A549 (cell line): ENCODE measurements at regions not wholly inside any gene's neighbourhood (a gene's known extent, or its start where the extent isn't known, plus 50 kb on each side); places are given as distances from the start of the nearest gene placed in this dataset.

Experiments
- CBX2 ChIP-seq: fragments of 200-600 bp; sonication (generic); IDR thresholded peaks from 2 replicates; pipeline ENCODE4 v1.6.1; 2016; ENCODE audit warnings: low read depth, mild to moderate bottlenecking, borderline replicate concordance
- CTCF ChIP-seq: fragments of >200 bp; sonication (Bioruptor Twin); formaldehyde crosslinking; IDR thresholded peaks from 3 replicates; pipeline ENCODE4 v1.5.1; 2016
- HDAC2 ChIP-seq: fragments of 200-600 bp; sonication (generic); IDR thresholded peaks from 2 replicates; pipeline ENCODE4 v1.6.1; 2016
- JUN ChIP-seq, 2 experiments: fragments of >200 bp; sonication (Bioruptor Twin); formaldehyde crosslinking; IDR thresholded peaks; 2 replicates in 1 of 2; 3 replicates in 1 of 2; pipeline ENCODE4 v1.6.1; 2016 to 2017
- NR3C1 ChIP-seq: fragments of >200 bp; sonication (Bioruptor Twin); formaldehyde crosslinking; IDR thresholded peaks from 3 replicates; pipeline ENCODE4 v1.6.1; 2017
- PBX3 ChIP-seq: IDR thresholded peaks from 2 replicates; pipeline ENCODE4 v1.6.1; 2012
- POLR2A ChIP-seq: IDR thresholded peaks from 2 replicates; pipeline ENCODE4 v1.6.1; 2012; ENCODE audit warnings: mild to moderate bottlenecking, low read length
- SMC3 ChIP-seq: fragments of >200 bp; sonication (Bioruptor Twin); formaldehyde crosslinking; IDR thresholded peaks from 3 replicates; pipeline ENCODE4 v1.6.1; 2018; ENCODE audit warnings: inconsistent platforms

- TF ChIP-seq SMC3 (no peak), NR3C1 (no peak), PBX3 (no peak), CTCF (no peak), CBX2 (no peak), JUN (IDR thresholded peaks at IDR 0.05) (no peak), POLR2A (no peak), HDAC2 (no peak)
Observed at GRCh38 chr5:163912046-163912445, 406.6 kb downstream of the MAT2B start.
